ENCODE measurements at regions not wholly inside any gene's neighbourhood (a gene's known extent, or its start where the extent isn't known, plus 50 kb on each side); places are given as distances from the start of the nearest gene placed in this dataset.

DNA sequence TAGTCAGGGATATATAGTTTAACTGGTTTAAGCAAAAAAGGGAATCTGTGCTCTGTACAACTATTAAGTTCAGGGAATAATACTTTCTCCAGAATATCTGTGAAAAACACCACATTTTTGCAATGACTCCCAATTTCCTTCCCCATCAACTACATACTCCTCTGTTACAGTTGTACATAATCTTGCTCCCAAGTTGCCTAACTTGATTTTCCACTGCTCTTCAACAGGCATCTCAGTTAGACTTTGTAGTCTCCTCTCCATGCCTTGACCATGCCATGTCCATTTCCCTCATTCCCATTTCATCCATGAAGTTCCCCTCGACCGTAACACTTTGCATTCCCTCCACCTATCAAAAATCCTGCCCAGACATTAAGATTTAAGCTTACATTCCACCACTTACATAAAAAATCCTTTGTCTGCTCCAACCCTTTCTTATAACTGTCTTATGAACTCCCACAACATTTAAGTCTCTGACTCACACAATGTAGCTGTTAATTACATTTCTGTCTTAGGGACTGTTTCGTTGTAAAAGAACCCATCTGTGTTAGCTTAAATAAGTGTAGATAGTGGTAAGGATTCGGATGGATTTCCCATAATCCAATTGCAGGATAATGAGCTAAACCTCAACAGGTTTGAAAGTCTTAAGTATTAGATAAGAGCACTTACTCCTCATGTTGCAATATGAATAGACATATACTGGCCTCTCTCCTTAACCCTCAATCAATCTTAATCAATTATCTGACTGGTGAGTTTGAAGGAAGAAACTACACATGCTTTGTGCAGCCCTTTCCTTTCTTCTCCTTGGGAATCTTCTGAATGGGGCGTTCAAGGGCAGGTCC is 156.5 kb downstream of the PAWR start:
- peak; percentile 56 for DNase-seq

GRCh38 chr12:79532907-79533288 is 157.9 kb downstream of the PAWR start:
- no peak for DNase-seq

- no peak for DNase-seq
These were observed 159.2 kb downstream of the PAWR start for GRCh38 chr12:79531518-79531917.

GRCh38 chr12:79527473-79527872 is 163.3 kb downstream of the PAWR start:
- DNase-seq = no peak

- DNase-seq = no peak
These were observed 165.4 kb downstream of the PAWR start for GRCh38 chr12:79525357-79525756.

- DNase-seq = no peak
These were observed 166.1 kb downstream of the PAWR start for GRCh38 chr12:79524507-79525148.

DNA sequence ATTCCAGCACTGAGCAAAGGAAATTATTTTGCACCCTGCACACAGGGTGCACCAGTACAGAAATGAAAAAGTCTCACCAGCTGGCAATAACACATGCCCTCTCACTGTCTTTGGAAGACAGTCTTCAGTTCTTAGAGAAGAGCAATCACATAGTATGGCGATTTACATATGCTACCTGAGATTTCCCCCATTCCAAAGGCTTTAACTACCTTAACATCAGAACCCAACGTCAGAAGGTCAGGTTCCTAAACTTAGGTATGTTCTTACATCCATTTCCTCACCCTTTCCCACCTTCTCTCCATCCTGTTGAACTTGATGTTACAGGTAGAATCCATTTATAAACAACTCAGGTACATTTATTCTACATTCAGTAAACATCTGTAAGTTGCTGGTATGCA is 167.8 kb downstream of the PAWR start:
- no peak for DNase-seq

DNA sequence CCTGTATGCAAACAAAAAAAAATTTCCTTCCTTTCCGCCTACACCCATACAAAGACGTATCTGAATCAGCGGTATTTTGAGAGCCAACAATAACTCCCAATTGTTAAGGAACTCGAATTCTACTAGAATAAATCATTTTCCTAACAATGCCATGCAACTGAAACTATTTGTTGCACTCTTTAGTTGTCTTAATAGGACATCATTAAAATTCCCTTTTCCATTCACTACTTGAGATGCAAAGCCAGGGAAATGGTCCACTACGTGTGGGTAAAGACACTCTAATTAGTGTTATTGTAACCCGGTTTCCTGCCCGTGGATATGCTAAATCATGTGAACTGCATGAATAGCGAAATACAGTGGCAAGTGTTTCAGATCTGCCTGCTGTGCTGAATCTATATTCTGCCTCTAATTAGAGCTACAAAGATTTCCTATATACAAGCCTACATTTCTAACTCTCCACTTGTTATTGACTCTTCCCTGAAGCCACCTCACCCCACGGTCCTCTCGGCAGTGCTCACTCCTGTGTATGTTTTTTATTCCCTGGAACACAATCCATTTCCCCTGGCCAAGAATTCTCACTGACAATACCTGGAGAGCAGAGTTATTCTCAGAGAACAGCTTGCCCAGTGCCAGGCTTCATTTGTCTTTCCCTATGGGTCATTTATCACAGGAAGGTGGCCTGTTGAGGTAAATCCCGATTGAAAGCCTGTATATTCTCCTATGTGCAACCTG is 168.3 kb downstream of the PAWR start:
- no peak for DNase-seq

- no peak for DNase-seq
These were observed 169.2 kb downstream of the PAWR start for GRCh38 chr12:79521576-79521975.

GRCh38 chr12:79517363-79517762 is 173.4 kb downstream of the PAWR start:
- DNase-seq = no peak

- peak; percentile 13 for DNase-seq
These were observed 175.2 kb downstream of the PAWR start for GRCh38 chr12:79515530-79515935.

- DNase-seq = no peak
These were observed 175.8 kb downstream of the PAWR start for GRCh38 chr12:79514730-79515529.

- no peak for DNase-seq
These were observed 178.7 kb downstream of the PAWR start for GRCh38 chr12:79512068-79512467.

DNA sequence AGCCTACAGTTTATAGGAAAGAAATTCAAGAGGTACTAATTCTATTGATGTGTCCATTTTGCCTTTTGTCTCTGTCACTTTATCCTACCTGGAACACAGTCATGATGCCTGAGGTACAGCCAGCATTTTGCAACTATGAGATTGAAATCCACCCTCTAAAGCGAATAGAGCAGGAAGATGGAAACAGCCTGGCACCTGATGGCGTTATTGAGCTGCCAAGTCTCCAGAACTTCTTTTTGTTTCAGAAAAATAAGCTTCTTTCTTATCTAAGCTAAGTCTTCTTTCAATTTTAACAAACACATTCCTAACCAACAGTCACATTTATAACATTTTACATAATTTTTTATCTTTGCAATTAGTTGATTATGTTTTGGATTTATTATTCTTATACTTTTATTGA is 182.1 kb downstream of the PAWR start:
- DNase-seq = no peak
